ENCODE measurements at regions not wholly inside any gene's neighbourhood (a gene's known extent, or its start where the extent isn't known, plus 50 kb on each side); places are given as distances from the start of the nearest gene placed in this dataset.

- no peak for TF ChIP-seq EZH2 (IDR thresholded peaks at IDR 0.05)
- no peak for TF ChIP-seq POLR2AphosphoS5 (IDR thresholded peaks at IDR 0.05; ENCODE audit: borderline replicate concordance, low read depth, low read length)
Observed at GRCh38 chr6:164099269-164099865, 684.8 kb downstream of the QKI start.
